CD4-positive, alpha-beta T cell treated with Interleukin-4 for 4 hours (primary cell): ENCODE measurements at regions not wholly inside any gene's neighbourhood (a gene's known extent, or its start where the extent isn't known, plus 50 kb on each side); places are given as distances from the start of the nearest gene placed in this dataset.
A peak's percentile ranks its signal among the peaks of the same experiment; 100 is the strongest.
"Not testable (repeated sequence)": the region's sequence is repeated elsewhere in the genome, so short reads cannot be mapped to it uniquely, and the experiment has no call there.

Experiments used
- DNase-seq: peaks from one replicate; pipeline ENCODE4 v3.0.0-alpha.2; 2020

DNA sequence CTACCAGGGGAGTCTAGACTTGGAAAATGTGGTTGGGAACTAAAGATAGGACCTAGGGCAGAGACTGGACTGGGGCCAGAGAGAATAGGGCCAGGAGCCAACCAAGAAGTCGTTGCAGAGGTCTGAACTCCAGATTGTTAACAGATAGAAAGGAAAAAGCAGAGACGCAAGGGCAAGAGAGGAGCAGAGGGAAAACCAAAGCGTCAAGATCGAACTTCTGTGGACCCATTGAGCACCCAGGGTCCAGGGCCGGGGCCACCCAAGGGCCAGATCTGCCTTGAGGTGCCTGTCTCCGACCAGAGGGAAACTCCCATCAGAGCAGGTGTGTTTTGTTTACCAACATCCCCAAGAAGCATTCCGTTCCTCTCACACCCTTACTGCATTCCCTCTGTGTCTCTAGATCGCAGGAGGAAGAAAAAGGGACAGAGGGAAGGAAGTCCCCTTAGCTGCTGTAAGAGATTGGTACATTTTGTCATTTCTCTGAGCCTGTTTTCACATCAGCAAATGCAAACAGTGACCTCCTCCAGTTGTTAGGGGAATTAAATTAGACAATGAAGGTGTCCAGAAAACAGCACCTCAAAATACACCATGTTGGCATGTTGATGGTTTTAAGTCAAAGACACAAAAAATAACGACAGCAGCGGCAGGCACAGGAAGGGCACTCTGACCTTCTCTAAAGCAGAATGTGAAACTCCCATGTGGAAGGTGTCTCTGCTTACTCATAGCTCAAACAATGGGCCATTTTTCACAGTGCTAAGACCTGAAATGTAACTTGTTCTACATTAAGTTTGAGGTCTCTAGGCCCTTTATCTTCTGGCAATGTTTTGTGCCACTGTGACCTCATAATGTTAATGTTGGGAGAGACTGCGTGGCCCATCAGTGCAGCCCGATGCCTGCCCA is 105.8 kb upstream of the RAB4A start:
- no peak for DNase-seq

DNA sequence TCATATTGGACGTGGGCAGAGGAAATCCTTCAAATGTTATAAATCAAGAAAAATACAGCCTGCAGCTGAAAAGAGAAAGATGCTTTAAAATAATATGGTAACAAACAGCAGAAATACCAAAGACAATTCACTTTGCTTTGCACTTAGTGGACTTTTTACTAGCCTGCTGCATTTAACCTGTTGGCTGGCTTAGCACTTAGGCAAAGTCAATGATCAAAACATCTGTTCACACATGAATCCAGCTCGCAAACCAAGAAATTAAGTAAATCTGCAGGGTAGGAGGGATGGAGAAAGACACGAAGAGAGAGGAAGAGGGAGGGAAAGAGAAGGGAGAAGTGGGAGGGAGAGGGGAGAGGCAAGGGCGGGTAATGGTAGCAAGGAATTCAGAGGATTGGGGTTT is 103.6 kb upstream of the RAB4A start:
- DNase-seq = no peak

GRCh38 chr1:229169399-229169798 is 101.5 kb upstream of the RAB4A start:
- DNase-seq = no peak

GRCh38 chr1:229170274-229170673 is 100.6 kb upstream of the RAB4A start:
- no peak for DNase-seq

- no peak for DNase-seq
Observed at GRCh38 chr1:229170778-229171505, 100.0 kb upstream of the RAB4A start.

GRCh38 chr1:229171934-229172333 is 99.0 kb upstream of the RAB4A start:
- no peak for DNase-seq

GRCh38 chr1:229173491-229174476 is 97.1 kb upstream of the RAB4A start:
- not testable (repeated sequence) for DNase-seq

DNA sequence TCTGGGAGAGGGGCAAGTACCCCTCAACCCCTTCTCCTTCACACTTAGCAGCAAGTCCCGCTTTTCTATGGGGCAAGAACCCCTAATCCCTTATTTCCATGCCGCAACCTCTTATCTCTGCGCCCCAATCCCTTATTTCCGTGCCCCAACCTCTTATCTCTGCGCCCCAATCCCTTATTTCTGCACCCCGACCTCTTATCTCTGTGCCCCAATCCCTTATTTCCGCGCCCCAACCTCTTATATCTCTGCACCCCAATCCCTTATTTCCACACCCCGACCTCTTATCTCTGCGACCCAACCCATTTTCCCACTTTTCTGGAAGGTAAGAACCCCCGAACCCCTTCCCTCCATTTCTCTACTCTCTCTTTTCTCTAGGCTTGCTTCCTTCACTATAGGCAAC is 95.6 kb upstream of the RAB4A start:
- DNase-seq = not testable (repeated sequence)

DNA sequence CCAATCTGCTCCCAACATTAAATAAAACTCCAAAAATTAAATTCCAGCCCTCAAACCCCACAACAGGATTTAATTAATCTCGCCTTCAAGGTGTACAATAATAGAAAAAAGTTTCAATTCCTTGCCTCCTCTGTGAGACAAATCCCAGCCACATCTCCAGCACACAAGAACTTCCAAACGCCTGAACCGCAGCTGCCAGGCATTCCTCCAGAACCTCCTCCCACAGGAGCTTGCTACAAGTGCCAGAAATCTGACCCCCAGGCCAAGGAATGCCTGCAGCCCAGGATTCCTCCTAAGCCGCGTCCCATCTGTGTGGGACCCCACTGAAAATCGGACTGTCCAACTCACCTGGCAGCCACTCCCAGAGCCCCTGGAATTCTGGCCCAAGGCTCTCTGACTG is 94.5 kb upstream of the RAB4A start:
- DNase-seq = not testable (repeated sequence)

DNA sequence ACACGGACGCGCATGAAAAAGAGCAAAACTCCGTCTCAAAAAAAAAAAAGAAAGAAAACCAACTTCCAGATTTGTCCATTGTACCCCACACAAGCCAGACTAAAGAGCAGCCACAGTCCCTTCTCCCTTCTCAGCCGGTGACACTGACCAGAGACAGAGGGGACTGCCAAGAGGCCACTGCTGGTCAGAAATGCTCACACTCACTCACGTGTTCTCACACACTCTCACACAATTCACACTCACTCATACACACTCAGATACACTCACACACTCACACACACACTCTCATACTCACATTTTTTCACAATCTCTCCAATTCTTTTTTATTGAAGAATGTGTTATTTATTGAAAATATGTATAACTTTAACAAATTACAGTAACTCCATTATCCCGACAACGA is 90.8 kb upstream of the RAB4A start:
- DNase-seq = no peak

DNA sequence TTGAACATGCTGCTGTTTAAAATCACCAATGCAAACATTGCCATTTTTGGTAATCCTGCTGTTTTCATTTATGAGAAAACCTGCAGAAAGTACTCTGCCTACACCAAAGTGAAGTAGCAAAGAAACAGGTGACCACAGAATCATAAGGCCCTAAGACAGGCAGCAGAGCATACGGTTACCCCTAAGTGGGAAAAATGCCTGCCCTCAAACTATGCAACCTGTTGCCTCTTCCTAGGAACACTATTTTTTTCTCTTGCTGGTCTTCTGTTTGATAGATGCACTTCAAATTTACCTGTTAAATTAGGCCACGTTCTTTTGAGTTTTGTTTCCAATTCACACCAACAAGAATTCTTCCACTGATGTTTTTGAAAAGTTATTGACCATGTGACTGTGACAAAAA is 89.5 kb upstream of the RAB4A start:
- DNase-seq = no peak

DNA sequence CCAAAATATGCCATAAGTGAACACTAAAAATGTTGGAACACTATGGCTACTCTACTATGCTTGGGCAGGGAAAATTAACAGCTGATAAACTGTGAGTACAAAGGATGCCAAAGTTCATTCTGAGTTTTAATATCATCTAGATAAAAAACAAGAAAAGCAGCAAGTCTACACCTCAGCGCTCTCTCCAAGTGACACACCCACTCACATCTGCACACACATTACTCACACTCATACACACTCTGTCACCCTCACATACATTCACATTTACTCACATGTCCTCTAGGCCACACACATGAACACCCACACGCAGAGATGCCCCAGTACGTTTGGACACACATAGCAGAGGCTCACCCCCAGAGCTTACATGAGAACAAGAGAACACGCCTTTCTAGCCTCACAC is 87.3 kb upstream of the RAB4A start:
- DNase-seq = no peak

GRCh38 chr1:229184066-229184465 is 86.8 kb upstream of the RAB4A start:
- no peak for DNase-seq

DNA sequence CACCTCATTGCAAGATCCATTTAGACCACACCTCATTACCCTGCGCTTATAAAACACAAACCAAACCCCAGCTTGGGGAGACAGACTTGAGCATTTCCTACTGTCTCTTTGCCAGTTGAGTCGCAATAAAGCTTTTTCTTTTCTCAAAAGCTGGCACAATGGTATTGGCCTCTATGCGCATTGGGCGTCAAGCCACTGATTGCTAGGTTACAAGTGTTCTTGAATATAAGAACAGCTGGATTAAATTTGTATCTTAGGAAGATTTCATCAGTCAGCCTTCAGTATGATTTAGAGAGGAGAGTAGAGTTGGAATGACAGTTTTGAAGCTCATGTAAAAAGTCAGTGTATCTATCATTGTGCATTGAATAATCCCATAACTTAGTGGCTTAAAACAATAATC is 84.9 kb upstream of the RAB4A start:
- DNase-seq = no peak

GRCh38 chr1:229186373-229187056 is 84.4 kb upstream of the RAB4A start:
- no peak for DNase-seq

GRCh38 chr1:229190057-229190575 is 80.8 kb upstream of the RAB4A start:
- DNase-seq = no peak

DNA sequence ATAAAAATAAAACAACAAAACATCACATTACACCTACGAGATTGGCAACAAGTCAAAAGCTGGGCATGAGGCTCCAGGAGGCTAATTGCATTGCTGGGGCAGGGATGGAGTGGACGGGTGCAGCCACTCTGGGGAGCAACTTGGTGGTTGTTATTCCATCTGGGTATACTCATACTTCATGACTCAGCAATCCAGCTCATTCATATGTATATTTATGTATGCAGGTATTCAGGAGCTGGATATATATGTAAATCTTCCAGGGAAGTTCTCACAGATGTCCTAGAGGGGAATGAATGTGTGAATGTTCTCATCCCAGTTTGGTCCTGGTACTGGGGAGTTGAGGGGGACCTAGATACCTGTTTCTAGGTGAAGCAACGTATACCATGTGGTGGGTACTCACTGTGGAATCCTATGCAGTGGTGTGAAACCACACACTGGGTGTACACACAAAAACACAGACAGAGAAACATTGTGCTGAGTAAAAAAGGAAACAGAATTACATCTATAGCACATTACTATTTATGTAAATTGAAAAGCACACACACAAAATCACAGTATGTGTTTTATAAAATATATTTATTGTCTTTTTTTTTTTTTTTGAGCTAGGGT is 79.7 kb upstream of the RAB4A start:
- DNase-seq = no peak

GRCh38 chr1:229192031-229192430 is 78.9 kb upstream of the RAB4A start:
- peak; percentile 28 for DNase-seq

- DNase-seq = no peak
Observed at GRCh38 chr1:229192853-229193252, 78.1 kb upstream of the RAB4A start.

- DNase-seq = no peak
Observed at GRCh38 chr1:229194096-229194495, 76.8 kb upstream of the RAB4A start.

DNA sequence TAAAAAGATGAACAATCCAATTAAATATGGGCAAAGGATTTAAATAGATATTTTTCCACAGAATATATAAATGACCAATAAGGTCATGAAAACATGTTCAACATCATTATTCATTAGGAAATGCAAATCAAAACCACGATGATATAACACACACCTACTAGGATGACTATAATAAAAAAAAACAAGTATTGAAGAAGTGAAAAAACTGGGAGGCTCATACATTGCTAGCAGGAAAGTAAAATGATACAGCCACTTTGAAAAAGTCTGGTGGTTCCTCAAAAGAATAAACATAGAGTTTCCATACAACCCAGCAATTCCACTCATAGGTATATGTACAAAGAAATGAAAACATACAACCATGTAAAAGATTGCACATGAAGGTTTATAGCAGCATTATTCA is 75.7 kb upstream of the RAB4A start:
- no peak for DNase-seq
